HG03066 (cell line): ENCODE measurements at regions not wholly inside any gene's neighbourhood (a gene's known extent, or its start where the extent isn't known, plus 50 kb on each side); places are given as distances from the start of the nearest gene placed in this dataset.

Experiments used
- ATAC-seq: cut with Tn5 transposase; IDR thresholded peaks from one replicate; pipeline ENCODE4 v1.9.1; 2021; ENCODE audit warnings: low read depth; ENCODE audit not compliant: unreplicated experiment

- no peak for ATAC-seq
Measured at GRCh38 chr13:84439108-84439507, 556.8 kb upstream of the SLITRK1 start.

GRCh38 chr13:84433024-84433423 is 550.8 kb upstream of the SLITRK1 start:
- ATAC-seq, result no peak

- ATAC-seq, result no peak
Measured at GRCh38 chr13:84431646-84432045, 549.4 kb upstream of the SLITRK1 start.

- ATAC-seq, result no peak
Measured at GRCh38 chr13:84430446-84430845, 548.2 kb upstream of the SLITRK1 start.

- ATAC-seq, result no peak
Measured at GRCh38 chr13:84430015-84430414, 547.7 kb upstream of the SLITRK1 start.

GRCh38 chr13:84418041-84418440 is 535.8 kb upstream of the SLITRK1 start:
- ATAC-seq, result no peak

GRCh38 chr13:84417416-84417815 is 535.1 kb upstream of the SLITRK1 start:
- ATAC-seq, result no peak

GRCh38 chr13:84413016-84413415 is 530.7 kb upstream of the SLITRK1 start:
- no peak for ATAC-seq

- ATAC-seq, result no peak
Measured at GRCh38 chr13:84405286-84405685, 523.0 kb upstream of the SLITRK1 start.

GRCh38 chr13:84400706-84401105 is 518.4 kb upstream of the SLITRK1 start:
- ATAC-seq, result no peak

- no peak for ATAC-seq
Measured at GRCh38 chr13:84399320-84400085, 517.2 kb upstream of the SLITRK1 start.

- no peak for ATAC-seq
Measured at GRCh38 chr13:84393981-84394625, 511.8 kb upstream of the SLITRK1 start.

GRCh38 chr13:84380866-84381265 is 498.6 kb upstream of the SLITRK1 start:
- ATAC-seq, result no peak

- no peak for ATAC-seq
Measured at GRCh38 chr13:84377106-84377505, 494.8 kb upstream of the SLITRK1 start.

- no peak for ATAC-seq
Measured at GRCh38 chr13:84366506-84366905, 484.2 kb upstream of the SLITRK1 start.

- ATAC-seq, result no peak
Measured at GRCh38 chr13:84362777-84363176, 480.5 kb upstream of the SLITRK1 start.

GRCh38 chr13:84360822-84361221 is 478.5 kb upstream of the SLITRK1 start:
- ATAC-seq, result no peak

GRCh38 chr13:84358601-84359000 is 476.3 kb upstream of the SLITRK1 start:
- ATAC-seq, result no peak

GRCh38 chr13:84352946-84353345 is 470.7 kb upstream of the SLITRK1 start:
- ATAC-seq, result no peak

GRCh38 chr13:84339456-84339855 is 457.2 kb upstream of the SLITRK1 start:
- ATAC-seq, result no peak

GRCh38 chr13:84332346-84332745 is 450.1 kb upstream of the SLITRK1 start:
- no peak for ATAC-seq

- no peak for ATAC-seq
Measured at GRCh38 chr13:84315527-84315926, 433.3 kb upstream of the SLITRK1 start.
